Ishikawa (cell line): ENCODE measurements at regions not wholly inside any gene's neighbourhood (a gene's known extent, or its start where the extent isn't known, plus 50 kb on each side); places are given as distances from the start of the nearest gene placed in this dataset.

Experiments used
- CEBPB ChIP-seq: IDR thresholded peaks from 2 replicates; pipeline ENCODE4 v1.6.1; 2012
- CREB1 ChIP-seq: IDR thresholded peaks from 2 replicates; pipeline ENCODE4 v1.6.1; 2012; ENCODE audit warnings: low read depth
- EGR1 ChIP-seq: IDR thresholded peaks from 2 replicates; pipeline ENCODE4 v1.6.1; 2012
- EP300 ChIP-seq: IDR thresholded peaks from 2 replicates; pipeline ENCODE4 v1.6.1; 2012; ENCODE audit warnings: borderline replicate concordance
- FOXM1 ChIP-seq: IDR thresholded peaks from 2 replicates; pipeline ENCODE4 v1.6.1; 2012; ENCODE audit warnings: low read depth, borderline replicate concordance
- MAX ChIP-seq: IDR thresholded peaks from 2 replicates; pipeline ENCODE4 v1.6.1; 2012
- NFIC ChIP-seq: IDR thresholded peaks from 2 replicates; pipeline ENCODE4 v1.6.1; 2012
- RAD21 ChIP-seq: IDR thresholded peaks from 2 replicates; pipeline ENCODE4 v1.6.1; 2012; ENCODE audit warnings: low read depth
- REST ChIP-seq: IDR thresholded peaks from 2 replicates; pipeline ENCODE4 v1.6.1; 2012; ENCODE audit warnings: low read depth, mild to moderate bottlenecking
- TAF1 ChIP-seq: IDR thresholded peaks from 2 replicates; pipeline ENCODE4 v1.6.1; 2012; ENCODE audit warnings: low read depth, mild to moderate bottlenecking
- TCF12 ChIP-seq: IDR thresholded peaks from 2 replicates; pipeline ENCODE4 v1.6.1; 2012; ENCODE audit warnings: low read depth
- TEAD4 ChIP-seq: IDR thresholded peaks from 2 replicates; pipeline ENCODE4 v1.6.1; 2012
- USF1 ChIP-seq: IDR thresholded peaks from 2 replicates; pipeline ENCODE4 v1.6.1; 2012
- YY1 ChIP-seq: IDR thresholded peaks from 2 replicates; pipeline ENCODE4 v1.6.1; 2012; ENCODE audit warnings: low read depth
- ZBTB7A ChIP-seq: IDR thresholded peaks from 2 replicates; pipeline ENCODE4 v1.6.1; 2012; ENCODE audit warnings: low read depth

- TF ChIP-seq TAF1 (no peak), YY1 (no peak), TCF12 (no peak), USF1 (no peak), EP300 (no peak), CREB1 (no peak), NFIC (no peak), REST (no peak), ZBTB7A (no peak), MAX (no peak), TEAD4 (no peak), CEBPB (no peak), EGR1 (no peak), FOXM1 (no peak), RAD21 (no peak)
These were observed 101.4 kb upstream of the LINC00632 start for GRCh38 chrX:140608111-140608510.

GRCh38 chrX:140602140-140602539, 97.3 kb upstream of the SOX3 start:
- TF ChIP-seq REST (no peak), MAX (no peak), RAD21 (no peak), CEBPB (no peak), NFIC (no peak)

GRCh38 chrX:140599851-140600250, 95.0 kb upstream of the SOX3 start:
- TF ChIP-seq EP300 = no peak
- TF ChIP-seq EGR1 = no peak
- TF ChIP-seq CREB1 = no peak
- no peak for TF ChIP-seq TEAD4
- TF ChIP-seq RAD21 = no peak
- TF ChIP-seq TAF1 = no peak
- no peak for TF ChIP-seq REST
- no peak for TF ChIP-seq MAX
- TF ChIP-seq TCF12 = no peak
- no peak for TF ChIP-seq USF1
- no peak for TF ChIP-seq CEBPB
- no peak for TF ChIP-seq YY1
- TF ChIP-seq ZBTB7A = no peak
- no peak for TF ChIP-seq FOXM1
- no peak for TF ChIP-seq NFIC

GRCh38 chrX:140589657-140590056, 84.8 kb upstream of the SOX3 start:
- TF ChIP-seq USF1 = no peak
- no peak for TF ChIP-seq ZBTB7A
- no peak for TF ChIP-seq EGR1
- no peak for TF ChIP-seq FOXM1
- no peak for TF ChIP-seq TCF12
- no peak for TF ChIP-seq TAF1
